T-cell (primary cell): ENCODE measurements at regions not wholly inside any gene's neighbourhood (a gene's known extent, or its start where the extent isn't known, plus 50 kb on each side); places are given as distances from the start of the nearest gene placed in this dataset.

Experiments used
- ATAC-seq, 4 experiments: fragments of 200-7000 bp in 3 of 4; fragments of 150-1000 bp in 1 of 4; cut with Tn5 transposase; replicated peaks in 1 of 4; 1 replicate in 3 of 4; 2 replicates in 1 of 4; pipeline ENCODE4 v1.10.0; 2021; ENCODE audit warnings: moderate library complexity in 3 of 4, mild to moderate bottlenecking in 2 of 4, moderate number of reproducible peaks in 1 of 4
- CTCF ChIA-PET, 2 donors: fragments of 300-600 bp; sonication (Branson Sonifier 250); formaldehyde crosslinking; loops; one replicate each; lab custom pipeline; 2022; ENCODE audit warnings: antibody characterized with exemption in 2 of 2; lab: Charles Lee
- POLR2A ChIA-PET, 2 donors: fragments of 300-600 bp; sonication (Branson Sonifier 250); formaldehyde crosslinking; loops; one replicate each; lab custom pipeline; 2022; ENCODE audit warnings: antibody characterized with exemption in 2 of 2; lab: Charles Lee
- DNase-seq, 35 experiments: peaks; one replicate each; pipeline versions ENCODE4 v3.0.0 to v3.0.0-alpha.2; 2013 to 2023
- H3K27ac ChIP-seq: one replicate; pipeline ENCODE4 v1.5.1; 2013; ENCODE audit warnings: low read length
- H3K27me3 ChIP-seq, 2 experiments: replicated peaks in 1 of 2; 1 replicate in 1 of 2; 2 replicates in 1 of 2; pipeline versions ENCODE4 v1.6.1 to v1.7.0; 2013; ENCODE audit warnings: low read length in 1 of 2, mixed read lengths in 1 of 2; ENCODE audit not compliant: control insufficient read depth in 2 of 2, insufficient read depth in 2 of 2; ENCODE audit errors: extremely low read depth in 1 of 2
- H3K36me3 ChIP-seq, 2 donors: 1 replicate in 1 of 2; 2 replicates in 1 of 2; pipeline versions ENCODE4 v1.6.1 to v1.7.0; 2013; ENCODE audit warnings: low read length in 1 of 2; ENCODE audit not compliant: control insufficient read depth in 2 of 2, insufficient read depth in 1 of 2; ENCODE audit errors: extremely low read depth in 1 of 2
- H3K4me1 ChIP-seq, 2 experiments: 1 replicate in 1 of 2; 2 replicates in 1 of 2; pipeline versions ENCODE4 v1.6.1 to v1.7.0; 2013; ENCODE audit warnings: low read length in 2 of 2, mixed read lengths in 1 of 2; ENCODE audit not compliant: insufficient read depth in 2 of 2, control insufficient read depth in 1 of 2; ENCODE audit errors: extremely low read depth in 1 of 2
- H3K4me3 ChIP-seq, 2 donors: 1 replicate in 1 of 2; 2 replicates in 1 of 2; pipeline versions ENCODE4 v1.5.1 to v1.7.0; 2013; ENCODE audit warnings: mild to moderate bottlenecking in 2 of 2, low read length in 1 of 2, moderate library complexity in 1 of 2; ENCODE audit not compliant: control insufficient read depth in 1 of 2; ENCODE audit errors: extremely low read depth in 1 of 2
- H3K9me3 ChIP-seq: 2 replicates; pipeline ENCODE4 v1.7.0; 2013
- H3K27ac Mint-ChIP-seq, 2 donors: one replicate each; pipeline ENCODE4 v1.8.0; 2020 to 2021; ENCODE audit warnings: mild to moderate bottlenecking in 2 of 2, mixed read lengths in 2 of 2
- H3K27me3 Mint-ChIP-seq, 2 donors: one replicate each; pipeline ENCODE4 v1.8.0; 2021 to 2022; ENCODE audit warnings: mixed read lengths in 2 of 2
- H3K36me3 Mint-ChIP-seq: one replicate; pipeline ENCODE4 v1.8.0; 2021; ENCODE audit warnings: mixed read lengths
- H3K4me1 Mint-ChIP-seq, 3 donors: one replicate each; pipeline ENCODE4 v1.8.0; 2020 to 2022; ENCODE audit warnings: mixed read lengths in 3 of 3, mild to moderate bottlenecking in 1 of 3
- H3K4me3 Mint-ChIP-seq, 3 donors: one replicate each; pipeline ENCODE4 v1.8.0; 2020 to 2022; ENCODE audit warnings: mild to moderate bottlenecking in 3 of 3, mixed read lengths in 3 of 3, moderate library complexity in 3 of 3
- H3K9me3 Mint-ChIP-seq, 3 donors: one replicate each; pipeline ENCODE4 v1.8.0; 2020 to 2022; ENCODE audit warnings: mixed read lengths in 3 of 3
- WGBS: methylation state at CpG from one replicate; pipeline ENCODE4 v1.1.5; 2013; ENCODE audit warnings: missing lambda C conversion rate; ENCODE audit not compliant: insufficient coverage; 5-methylcytosine and 5-hydroxymethylcytosine counted together

- Mint-ChIP-seq H3K36me3 (no peaks in the 10 kb centered on the region), H3K4me3 (no peak overlapping the region), H3K9me3 (peaks cover 0 to 4% (median 0%) of the 10 kb centered on the region in 3 donors), H3K4me1 (no peaks in the 10 kb centered on the region), H3K27me3 (no peaks in the 10 kb centered on the region), H3K27ac (no peak overlapping the region)
- Histone ChIP-seq H3K36me3 (no peaks in the 10 kb centered on the region), H3K9me3 (no peaks in the 10 kb centered on the region), H3K4me3 (no peak overlapping the region), H3K27ac (no peak overlapping the region), H3K4me1 (no peaks in the 10 kb centered on the region), H3K27me3 (peaks cover 0 to 5% of the 10 kb centered on the region in 2 experiments)
- no peak for ATAC-seq
- no peak for DNase-seq
- 80% methylated on average over 4 of the region's 4 CpGs for WGBS
- CTCF ChIA-PET = no interaction called here
- POLR2A ChIA-PET = interaction anchor here in 1 of 2 donors (0.6 kb wide), 1 partner anchor 76 kb away, joined by 3 read pairs; no protein-coding TSS in a partner anchor
These were observed 445.8 kb downstream of the SATB2 start for GRCh38 chr2:199011908-199012307.

GRCh38 chr2:198994678-198995077 is 463.1 kb downstream of the SATB2 start:
- ChIA-PET CTCF (interaction anchor here in 1 of 2 donors (0.6 kb wide), 1 partner anchor 516 kb away, joined by 3 read pairs; no protein-coding TSS in a partner anchor), POLR2A (no interaction called here)
- no peak overlapping the region for H3K4me3 ChIP-seq
- no peaks in the 10 kb centered on the region for H3K27me3 Mint-ChIP-seq
- H3K27ac ChIP-seq = no peak overlapping the region
- no peaks in the 10 kb centered on the region for H3K27me3 ChIP-seq
- no peak overlapping the region for H3K27ac Mint-ChIP-seq
- H3K4me3 Mint-ChIP-seq = no peak overlapping the region
- H3K36me3 Mint-ChIP-seq = no peaks in the 10 kb centered on the region
- DNase-seq (no peak), ATAC-seq (no peak)
- no peaks in the 10 kb centered on the region for H3K4me1 ChIP-seq
- no peaks in the 10 kb centered on the region for H3K36me3 ChIP-seq
- H3K4me1 Mint-ChIP-seq = no peaks in the 10 kb centered on the region
- H3K9me3 ChIP-seq = no peaks in the 10 kb centered on the region
- WGBS = no CpG with 5 or more reads among the region's 1 CpG
- H3K9me3 Mint-ChIP-seq = peaks cover 8 to 23% (median 11%) of the 10 kb centered on the region in 3 donors

- no peaks in the 10 kb centered on the region for H3K4me1 ChIP-seq
- Mint-ChIP-seq H3K27ac (no peak overlapping the region), H3K4me3 (no peak overlapping the region), H3K9me3 (peaks cover 6 to 13% (median 11%) of the 10 kb centered on the region in 3 donors), H3K4me1 (no peaks in the 10 kb centered on the region), H3K36me3 (no peaks in the 10 kb centered on the region), H3K27me3 (no peaks in the 10 kb centered on the region)
- no peaks in the 10 kb centered on the region for H3K27me3 ChIP-seq
- H3K27ac ChIP-seq = no peak overlapping the region
- H3K36me3 ChIP-seq = no peaks in the 10 kb centered on the region
- no peaks in the 10 kb centered on the region for H3K9me3 ChIP-seq
- WGBS = no CpG with 5 or more reads among the region's 2 CpGs
- ChIA-PET CTCF (no interaction called here), POLR2A (no interaction called here)
- DNase-seq (no peak), ATAC-seq (no peak)
- H3K4me3 ChIP-seq = no peak overlapping the region
These were observed 466.3 kb downstream of the SATB2 start for GRCh38 chr2:198991431-198991830.

GRCh38 chr2:198975779-198976178 is 482.0 kb downstream of the SATB2 start:
- H3K27ac ChIP-seq = no peak overlapping the region
- H3K4me3 ChIP-seq = no peak overlapping the region
- H3K4me1 Mint-ChIP-seq = no peaks in the 10 kb centered on the region
- ChIA-PET CTCF (no interaction called here), POLR2A (interaction anchor here in 1 of 2 donors (0.7 kb wide), 1 partner anchor 661 kb away, joined by 3 read pairs; no protein-coding TSS in a partner anchor)
- no peaks in the 10 kb centered on the region for H3K4me1 ChIP-seq
- H3K9me3 Mint-ChIP-seq = peaks cover 18 to 31% (median 19%) of the 10 kb centered on the region in 3 donors
- ATAC-seq (no peak), DNase-seq (no peak)
- H3K4me3 Mint-ChIP-seq = no peak overlapping the region
- no peaks in the 10 kb centered on the region for H3K27me3 Mint-ChIP-seq
- no peaks in the 10 kb centered on the region for H3K9me3 ChIP-seq
- H3K36me3 ChIP-seq = no peaks in the 10 kb centered on the region
- H3K27me3 ChIP-seq = no peaks in the 10 kb centered on the region
- H3K27ac Mint-ChIP-seq = no peak overlapping the region
- H3K36me3 Mint-ChIP-seq = no peaks in the 10 kb centered on the region

GRCh38 chr2:198973785-198974184 is 484.0 kb downstream of the SATB2 start:
- no peak overlapping the region for H3K4me3 ChIP-seq
- POLR2A ChIA-PET = no interaction called here
- DNase-seq = peak in 1 of 35 experiments; percentile 1
- H3K4me1 ChIP-seq = no peaks in the 10 kb centered on the region
- Mint-ChIP-seq H3K27ac (no peak overlapping the region), H3K4me3 (no peak overlapping the region), H3K9me3 (peaks cover 18 to 31% (median 19%) of the 10 kb centered on the region in 3 donors), H3K4me1 (no peaks in the 10 kb centered on the region), H3K36me3 (no peaks in the 10 kb centered on the region), H3K27me3 (peaks cover 0 to 2% of the 10 kb centered on the region in 2 donors)
- ATAC-seq = no peak
- 48% methylated on average over 2 of the region's 2 CpGs for WGBS
- H3K27me3 ChIP-seq = no peaks in the 10 kb centered on the region
- H3K9me3 ChIP-seq = no peaks in the 10 kb centered on the region
- H3K27ac ChIP-seq = no peak overlapping the region
- H3K36me3 ChIP-seq = no peaks in the 10 kb centered on the region
- CTCF ChIA-PET = no interaction called here

- no peaks in the 10 kb centered on the region for H3K27me3 ChIP-seq
- 100% methylated on average over 2 of the region's 3 CpGs for WGBS
- no peak overlapping the region for H3K27ac ChIP-seq
- Mint-ChIP-seq H3K4me1 (no peaks in the 10 kb centered on the region), H3K36me3 (no peaks in the 10 kb centered on the region), H3K27ac (no peak overlapping the region), H3K9me3 (peaks cover 14 to 31% (median 17%) of the 10 kb centered on the region in 3 donors), H3K27me3 (peaks cover 0 to 5% of the 10 kb centered on the region in 2 donors), H3K4me3 (no peak overlapping the region)
- H3K9me3 ChIP-seq = no peaks in the 10 kb centered on the region
- DNase-seq (no peak), ATAC-seq (no peak)
- H3K36me3 ChIP-seq = no peaks in the 10 kb centered on the region
- H3K4me3 ChIP-seq = no peak overlapping the region
- ChIA-PET CTCF (no interaction called here), POLR2A (no interaction called here)
- H3K4me1 ChIP-seq = no peaks in the 10 kb centered on the region
These were observed 484.6 kb downstream of the SATB2 start for GRCh38 chr2:198973181-198973580.

GRCh38 chr2:198968545-198968944 is 489.2 kb downstream of the SATB2 start:
- WGBS = 89% methylated on average over 2 of the region's 2 CpGs
- no peaks in the 10 kb centered on the region for H3K4me1 Mint-ChIP-seq

More at GRCh38 chr2:198968545-198968944, 489.2 kb downstream of the SATB2 start:
- Mint-ChIP-seq H3K4me3 (no peak overlapping the region), H3K27ac (no peak overlapping the region), H3K27me3 (peaks cover 0 to 5% of the 10 kb centered on the region in 2 donors), H3K36me3 (no peaks in the 10 kb centered on the region), H3K9me3 (peaks cover 0 to 4% (median under 1%) of the 10 kb centered on the region in 3 donors)
- ChIA-PET CTCF (no interaction called here), POLR2A (no interaction called here)
- H3K27me3 ChIP-seq = no peaks in the 10 kb centered on the region
- H3K4me3 ChIP-seq = no peak overlapping the region
- DNase-seq (no peak), ATAC-seq (no peak)
- no peaks in the 10 kb centered on the region for H3K9me3 ChIP-seq
- no peak overlapping the region for H3K27ac ChIP-seq
- no peaks in the 10 kb centered on the region for H3K36me3 ChIP-seq
- no peaks in the 10 kb centered on the region for H3K4me1 ChIP-seq
